Prostate gland (tissue), 2 donors: ENCODE measurements at regions not wholly inside any gene's neighbourhood (a gene's known extent, or its start where the extent isn't known, plus 50 kb on each side); places are given as distances from the start of the nearest gene placed in this dataset.

Experiments used
- POLR2A ChIP-seq: fragments of 450-650 bp; IDR thresholded peaks from one replicate; pipeline ENCODE4 v1.6.1; 2016; ENCODE audit warnings: antibody characterized with exemption, mild to moderate bottlenecking
- POLR2AphosphoS5 ChIP-seq: sonication (generic); formaldehyde crosslinking; IDR thresholded peaks from one replicate; pipeline ENCODE4 v1.6.1; 2017; ENCODE audit warnings: antibody characterized with exemption
- TF ChIP-seq, protein P1 (sequence below), 4 experiments: fragments of 200-600 bp in 2 of 4; fragments of 450-650 bp in 2 of 4; sonication (generic) in 2 of 4; IDR thresholded peaks; 1 replicate in 3 of 4; 2 replicates in 1 of 4; pipeline ENCODE4 v1.5.1; 2016 to 2019; ENCODE audit warnings: antibody characterized with exemption in 4 of 4, mild to moderate bottlenecking in 2 of 4, moderate library complexity in 2 of 4

DNA sequence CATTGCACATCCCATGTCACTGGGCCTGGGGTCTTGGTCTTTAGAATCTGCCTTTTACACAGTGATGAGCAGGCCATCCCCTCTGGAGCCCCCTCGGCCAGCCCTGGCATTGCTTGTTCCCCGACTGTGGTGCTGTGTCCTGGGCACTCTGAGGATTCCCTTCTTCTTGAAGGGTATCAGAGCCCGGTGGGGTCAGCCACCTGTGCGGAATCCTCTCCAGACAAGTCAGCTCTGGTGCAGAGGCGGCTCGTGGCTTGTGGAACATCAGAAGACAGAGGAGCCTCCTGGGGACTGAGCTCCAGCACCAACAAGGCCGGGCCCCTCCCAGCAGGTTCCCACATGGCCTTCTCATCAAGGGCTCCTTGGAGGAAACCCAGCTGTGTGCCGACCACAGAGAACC lies 57.9 kb upstream of the AJAP1 start:
- TF ChIP-seq, protein P1, sequence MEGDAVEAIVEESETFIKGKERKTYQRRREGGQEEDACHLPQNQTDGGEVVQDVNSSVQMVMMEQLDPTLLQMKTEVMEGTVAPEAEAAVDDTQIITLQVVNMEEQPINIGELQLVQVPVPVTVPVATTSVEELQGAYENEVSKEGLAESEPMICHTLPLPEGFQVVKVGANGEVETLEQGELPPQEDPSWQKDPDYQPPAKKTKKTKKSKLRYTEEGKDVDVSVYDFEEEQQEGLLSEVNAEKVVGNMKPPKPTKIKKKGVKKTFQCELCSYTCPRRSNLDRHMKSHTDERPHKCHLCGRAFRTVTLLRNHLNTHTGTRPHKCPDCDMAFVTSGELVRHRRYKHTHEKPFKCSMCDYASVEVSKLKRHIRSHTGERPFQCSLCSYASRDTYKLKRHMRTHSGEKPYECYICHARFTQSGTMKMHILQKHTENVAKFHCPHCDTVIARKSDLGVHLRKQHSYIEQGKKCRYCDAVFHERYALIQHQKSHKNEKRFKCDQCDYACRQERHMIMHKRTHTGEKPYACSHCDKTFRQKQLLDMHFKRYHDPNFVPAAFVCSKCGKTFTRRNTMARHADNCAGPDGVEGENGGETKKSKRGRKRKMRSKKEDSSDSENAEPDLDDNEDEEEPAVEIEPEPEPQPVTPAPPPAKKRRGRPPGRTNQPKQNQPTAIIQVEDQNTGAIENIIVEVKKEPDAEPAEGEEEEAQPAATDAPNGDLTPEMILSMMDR (IDR thresholded peaks at IDR 0.05): no peak
- TF ChIP-seq POLR2A (no peak), POLR2AphosphoS5 (no peak)
